KOPT-K1 (cell line): ENCODE measurements at regions not wholly inside any gene's neighbourhood (a gene's known extent, or its start where the extent isn't known, plus 50 kb on each side); places are given as distances from the start of the nearest gene placed in this dataset.

Experiments
- H3K27ac ChIP-seq: fragments of 200-600 bp; sonication (generic); 2 replicates; pipeline ENCODE4 v1.5.1; 2016; ENCODE audit warnings: antibody characterized with exemption, mild to moderate bottlenecking, low read depth, low read length; ENCODE audit not compliant: poor library complexity, severe bottlenecking
- H3K36me3 ChIP-seq: fragments of 200-600 bp; sonication (generic); 2 replicates; pipeline ENCODE4 v1.5.1; 2017; ENCODE audit warnings: antibody characterized with exemption, mild to moderate bottlenecking, low read length, moderate library complexity; ENCODE audit not compliant: insufficient read depth
- H3K9me3 ChIP-seq: fragments of 200-600 bp; sonication (generic); 2 replicates; pipeline ENCODE4 v1.5.1; 2017; ENCODE audit warnings: antibody characterized with exemption, low read length, mild to moderate bottlenecking; ENCODE audit not compliant: insufficient read depth, poor library complexity, severe bottlenecking

DNA sequence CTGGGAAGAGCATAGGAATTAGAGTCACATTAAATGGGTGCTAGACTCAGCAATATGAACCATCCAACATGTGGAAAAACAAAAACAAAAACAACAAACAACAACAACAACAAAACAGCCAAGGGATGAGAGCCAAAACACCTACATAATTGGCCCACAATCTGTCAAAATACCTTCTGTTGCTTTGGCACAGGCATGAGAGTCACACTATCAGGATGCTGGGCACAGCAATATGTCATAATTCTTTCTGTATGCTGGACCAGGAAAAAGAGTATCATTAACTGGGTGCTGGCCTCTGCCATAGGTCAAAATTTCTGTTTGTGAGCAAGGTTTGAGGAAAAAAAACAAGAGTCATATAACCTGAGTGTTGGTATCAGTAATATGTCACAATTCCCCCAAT lies 979.1 kb upstream of the TSPY4 start:
- Histone ChIP-seq H3K36me3 (no peaks in the 10 kb centered on the region), H3K9me3 (no peaks in the 10 kb centered on the region), H3K27ac (no peak overlapping the region)

DNA sequence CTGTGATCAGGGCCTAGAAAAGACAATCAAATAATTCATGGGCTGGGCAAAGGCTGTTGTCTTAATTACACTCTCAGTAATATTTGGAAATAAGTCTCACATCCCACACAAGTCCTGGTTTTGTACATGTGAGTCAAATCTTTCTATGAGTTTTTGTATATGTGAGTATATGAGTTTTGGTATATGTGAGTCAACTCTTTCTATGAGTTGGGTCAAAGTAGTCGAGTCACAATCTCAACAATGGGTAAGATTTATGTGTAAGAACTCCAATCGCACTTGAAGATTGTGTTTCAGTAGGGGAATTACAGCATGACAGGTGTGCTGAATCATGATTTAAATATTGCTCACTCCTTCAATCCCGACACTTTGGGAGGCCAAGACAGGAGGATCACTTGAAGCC lies 975.5 kb upstream of the TSPY4 start:
- no peaks in the 10 kb centered on the region for H3K36me3 ChIP-seq
- H3K9me3 ChIP-seq: no peaks in the 10 kb centered on the region
- H3K27ac ChIP-seq: no peak overlapping the region

DNA sequence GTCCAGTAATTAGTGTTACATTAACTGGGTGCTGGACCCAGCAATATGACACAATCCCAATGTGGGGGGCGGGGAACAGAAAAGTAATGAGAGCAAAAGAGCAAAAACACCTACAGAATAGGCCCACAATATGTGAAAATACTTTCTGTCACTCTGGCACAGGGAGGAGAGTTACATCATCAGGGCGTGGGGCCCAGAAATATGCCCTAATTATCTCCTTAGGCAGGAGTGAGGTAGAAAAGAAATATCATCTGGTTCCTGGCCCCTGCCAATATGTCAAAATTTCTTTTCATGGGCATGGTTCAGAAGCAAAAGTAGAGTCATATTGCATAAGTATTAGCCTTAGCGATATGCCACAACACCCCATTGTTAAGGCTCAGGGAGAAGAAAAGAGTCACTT lies 959.8 kb upstream of the TSPY4 start:
- H3K9me3 ChIP-seq: no peaks in the 10 kb centered on the region
- H3K27ac ChIP-seq: no peak overlapping the region
- H3K36me3 ChIP-seq: no peaks in the 10 kb centered on the region

DNA sequence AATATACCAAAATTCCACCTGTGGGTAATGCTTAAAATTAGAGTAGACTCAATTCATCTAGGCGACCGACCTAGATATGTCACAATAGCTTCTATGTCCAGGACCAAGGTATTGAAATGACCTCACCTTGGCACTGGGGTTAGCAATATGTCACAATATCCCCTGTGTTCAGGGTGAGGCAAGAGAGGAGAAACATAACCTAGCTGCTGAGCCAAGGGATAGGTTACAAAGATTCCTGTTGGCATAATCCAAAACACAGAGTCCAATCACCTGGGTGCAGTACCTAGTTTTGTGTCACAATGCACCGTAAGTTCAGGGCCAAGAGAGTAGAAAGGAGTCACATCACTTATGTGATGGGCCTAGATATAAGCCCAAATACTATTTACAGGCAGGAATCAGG lies 957.5 kb upstream of the TSPY4 start:
- H3K9me3 ChIP-seq: no peaks in the 10 kb centered on the region
- no peak overlapping the region for H3K27ac ChIP-seq
- no peaks in the 10 kb centered on the region for H3K36me3 ChIP-seq

DNA sequence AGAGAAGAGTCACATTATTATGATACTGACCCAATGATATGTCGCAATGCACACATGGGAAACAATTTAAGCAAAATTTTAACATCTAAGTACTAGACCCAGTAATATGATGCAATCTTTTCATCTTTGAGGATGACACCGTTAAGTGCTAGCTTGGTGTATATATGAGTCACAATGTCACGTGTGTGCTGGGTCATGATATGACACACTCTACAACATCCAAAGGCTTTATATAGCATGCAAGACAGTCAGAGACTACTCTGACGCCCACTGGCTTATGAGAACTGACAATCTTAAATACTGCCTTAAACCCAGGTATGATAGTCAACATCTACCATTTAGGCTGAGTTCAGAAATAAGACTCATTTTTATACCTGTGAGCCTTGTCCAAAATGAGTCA lies 955.8 kb upstream of the TSPY4 start:
- H3K9me3 ChIP-seq: no peaks in the 10 kb centered on the region
- no peak overlapping the region for H3K27ac ChIP-seq
- H3K36me3 ChIP-seq: no peaks in the 10 kb centered on the region

DNA sequence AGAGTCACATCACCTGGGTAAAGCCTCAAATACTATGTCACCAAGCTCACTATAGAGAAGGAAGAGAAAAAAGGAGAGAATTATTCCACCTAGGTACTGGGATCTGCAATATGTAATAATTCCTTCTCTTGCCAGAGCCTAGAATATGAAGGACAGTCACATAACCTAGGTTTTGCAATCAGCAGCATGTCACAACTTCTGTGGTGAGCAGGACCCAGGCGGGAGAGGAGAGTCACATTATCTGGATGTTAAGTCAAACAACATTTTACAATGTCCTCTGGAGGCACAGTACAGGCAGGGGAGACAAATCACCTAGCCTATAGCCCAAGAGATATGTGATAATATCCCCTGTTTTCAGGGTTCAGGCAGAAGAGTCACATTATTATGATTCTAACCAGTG lies 951.2 kb upstream of the TSPY4 start:
- Histone ChIP-seq H3K27ac (no peak overlapping the region), H3K9me3 (no peaks in the 10 kb centered on the region), H3K36me3 (no peaks in the 10 kb centered on the region)

DNA sequence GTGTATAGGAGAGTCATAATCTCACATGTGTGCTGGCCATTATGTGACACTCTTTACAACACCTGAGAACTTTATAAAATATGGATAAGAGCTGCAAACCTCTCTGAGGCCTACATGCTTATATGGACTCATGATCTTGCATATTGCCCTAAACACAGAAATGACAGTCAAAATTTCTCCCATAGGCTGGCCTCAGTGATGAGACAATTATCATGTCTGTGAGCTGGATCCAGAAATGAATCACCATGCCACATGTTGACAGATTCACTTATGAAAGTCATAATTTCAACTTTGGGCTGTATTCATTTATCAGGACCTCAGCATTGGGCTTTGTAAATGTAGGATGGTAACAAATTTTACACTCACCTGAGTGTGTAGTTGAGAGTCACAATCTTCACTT lies 948.8 kb upstream of the TSPY4 start:
- H3K36me3 ChIP-seq: no peaks in the 10 kb centered on the region
- no peaks in the 10 kb centered on the region for H3K9me3 ChIP-seq
- H3K27ac ChIP-seq: no peak overlapping the region

DNA sequence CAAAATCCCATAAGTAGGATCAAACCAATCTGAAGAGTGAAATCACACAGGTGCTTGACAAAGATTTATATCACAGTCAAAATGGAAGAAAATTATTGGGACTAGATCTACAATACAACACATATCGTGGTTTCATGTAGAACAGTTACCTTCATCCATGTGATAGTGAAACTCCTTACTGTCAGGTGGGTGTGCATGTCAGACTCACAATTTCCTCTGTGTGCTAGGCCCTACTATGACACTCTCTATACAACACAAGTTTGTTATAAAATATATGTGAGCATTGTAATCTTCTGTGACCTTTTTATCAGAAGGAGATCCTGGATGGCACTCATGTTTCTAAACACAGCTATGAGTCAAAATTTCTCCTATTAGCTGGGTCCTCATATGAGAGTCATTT lies 947.0 kb upstream of the TSPY4 start:
- no peak overlapping the region for H3K27ac ChIP-seq
- H3K9me3 ChIP-seq: no peaks in the 10 kb centered on the region
- H3K36me3 ChIP-seq: no peaks in the 10 kb centered on the region

DNA sequence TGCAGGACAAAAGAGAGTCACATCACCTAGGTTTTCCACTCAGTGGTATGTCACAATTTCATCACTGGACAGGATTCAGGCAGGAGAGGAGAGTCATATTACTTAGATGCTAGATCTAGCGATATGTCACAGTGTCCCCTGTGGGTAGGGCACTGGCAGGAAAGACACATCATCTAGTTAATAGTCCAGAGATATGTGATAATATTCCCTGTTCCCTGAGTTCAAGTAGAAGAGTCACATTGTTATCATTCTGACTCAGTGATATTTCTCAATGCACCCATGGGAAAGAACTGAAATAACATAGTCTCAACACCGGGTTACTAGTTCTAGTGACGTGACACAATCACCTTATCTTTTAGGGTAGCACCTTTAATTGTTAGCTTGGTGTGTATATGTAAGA lies 944.0 kb upstream of the TSPY4 start:
- Histone ChIP-seq H3K9me3 (no peaks in the 10 kb centered on the region), H3K36me3 (no peaks in the 10 kb centered on the region), H3K27ac (no peak overlapping the region)

DNA sequence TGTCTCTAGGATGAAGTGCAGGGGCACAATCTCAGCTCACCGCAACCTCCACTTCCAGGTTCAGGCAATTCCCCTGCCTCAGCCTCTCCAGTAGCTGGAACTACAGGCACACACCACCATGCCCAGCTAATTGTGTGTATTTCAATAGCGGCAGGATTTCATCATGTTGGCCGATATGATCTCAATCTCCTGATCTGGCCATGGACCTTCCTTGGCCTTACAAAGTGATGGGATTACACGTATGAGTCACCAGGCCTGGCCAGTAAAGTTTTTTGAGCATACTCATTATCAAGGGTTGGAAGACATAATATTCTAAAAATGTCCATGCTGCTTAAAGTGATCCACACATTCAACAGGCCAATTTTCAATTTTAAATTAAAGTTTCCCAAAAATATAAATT lies 914.4 kb upstream of the TSPY4 start:
- peaks cover 6% of the 10 kb centered on the region for H3K9me3 ChIP-seq
- H3K36me3 ChIP-seq: no peaks in the 10 kb centered on the region

DNA sequence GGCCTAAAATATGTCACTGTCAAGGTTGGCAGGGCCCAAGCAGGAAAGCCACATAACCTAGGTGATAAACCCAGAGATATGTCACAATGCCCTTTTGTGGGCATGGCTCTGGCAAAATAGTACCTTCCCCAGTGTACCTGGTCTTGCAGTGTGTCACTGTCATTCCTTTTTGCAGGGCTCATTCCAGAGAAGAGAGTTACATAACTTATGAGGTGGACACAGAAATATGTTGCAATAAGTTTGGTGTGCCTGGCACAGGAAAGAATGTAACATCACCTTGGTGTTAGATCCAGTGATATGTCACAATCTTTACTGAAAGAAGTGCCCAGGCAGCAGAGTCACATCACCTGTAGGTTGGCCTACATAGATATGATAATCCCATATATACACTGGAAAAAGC lies 910.8 kb upstream of the TSPY4 start:
- no peak overlapping the region for H3K27ac ChIP-seq
- peaks cover 3% of the 10 kb centered on the region for H3K9me3 ChIP-seq
- H3K36me3 ChIP-seq: no peaks in the 10 kb centered on the region

More for the DNA sequence above, 914.4 kb upstream of the TSPY4 start:
- no peak overlapping the region for H3K27ac ChIP-seq

DNA sequence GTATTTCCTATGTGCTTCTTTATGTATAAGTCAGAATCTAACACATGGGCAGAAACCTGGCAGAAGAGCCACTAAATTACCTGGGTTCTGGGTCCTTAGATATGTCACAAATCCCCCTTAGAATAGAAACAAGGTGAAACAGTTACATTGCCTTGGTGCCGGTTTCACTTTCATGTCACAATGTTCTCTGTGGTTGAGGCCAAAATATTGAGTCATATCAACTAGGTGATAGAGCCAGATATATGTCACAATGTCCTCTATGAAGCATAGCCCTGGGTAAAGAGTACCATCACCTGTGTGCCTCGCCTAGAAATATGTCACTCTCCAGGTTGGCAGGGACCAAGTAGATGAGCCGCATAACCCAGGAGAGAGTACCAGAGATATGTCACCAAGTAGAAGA lies 899.8 kb upstream of the TSPY4 start:
- H3K36me3 ChIP-seq: no peaks in the 10 kb centered on the region
- no peak overlapping the region for H3K27ac ChIP-seq
- H3K9me3 ChIP-seq: no peaks in the 10 kb centered on the region

DNA sequence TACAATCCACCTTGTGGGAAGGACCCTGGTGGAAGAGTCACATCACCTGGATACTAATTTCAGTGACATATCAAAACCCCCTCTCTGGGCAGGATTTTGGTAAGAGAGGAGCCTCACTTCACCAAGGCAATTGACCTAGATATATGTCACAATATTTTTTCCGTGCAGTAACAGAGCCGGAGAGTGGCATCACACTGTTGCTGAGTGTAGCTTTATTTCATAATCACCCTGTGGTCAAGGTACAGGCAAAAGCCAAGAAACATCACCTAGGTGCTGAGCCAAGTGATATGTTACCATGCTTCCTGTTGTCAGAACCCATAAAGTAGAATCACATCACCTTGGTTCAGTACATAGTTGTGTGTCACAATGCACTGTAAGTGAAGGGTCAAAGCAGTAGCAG lies 895.2 kb upstream of the TSPY4 start:
- no peaks in the 10 kb centered on the region for H3K9me3 ChIP-seq
- H3K27ac ChIP-seq: no peak overlapping the region
- no peaks in the 10 kb centered on the region for H3K36me3 ChIP-seq

DNA sequence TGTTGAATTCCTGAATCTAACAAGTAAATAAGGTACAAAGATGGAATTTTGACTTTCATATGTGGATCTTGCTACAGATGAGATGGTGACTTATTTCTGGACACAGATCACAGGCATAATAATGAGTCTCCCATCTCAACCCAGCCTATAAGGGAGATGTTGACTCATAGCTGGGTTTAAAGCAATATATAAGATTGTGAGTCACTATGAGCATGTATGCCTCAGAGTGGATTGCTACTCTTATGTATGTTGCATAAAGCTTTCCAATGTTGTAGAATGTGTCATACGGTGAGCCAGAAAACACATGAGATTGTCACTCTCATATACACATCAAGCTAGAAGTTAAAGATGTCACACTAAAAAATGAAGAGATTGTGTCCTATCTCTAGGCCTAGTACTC lies 884.3 kb upstream of the TSPY4 start:
- Histone ChIP-seq H3K27ac (no peak overlapping the region), H3K36me3 (no peaks in the 10 kb centered on the region)

DNA sequence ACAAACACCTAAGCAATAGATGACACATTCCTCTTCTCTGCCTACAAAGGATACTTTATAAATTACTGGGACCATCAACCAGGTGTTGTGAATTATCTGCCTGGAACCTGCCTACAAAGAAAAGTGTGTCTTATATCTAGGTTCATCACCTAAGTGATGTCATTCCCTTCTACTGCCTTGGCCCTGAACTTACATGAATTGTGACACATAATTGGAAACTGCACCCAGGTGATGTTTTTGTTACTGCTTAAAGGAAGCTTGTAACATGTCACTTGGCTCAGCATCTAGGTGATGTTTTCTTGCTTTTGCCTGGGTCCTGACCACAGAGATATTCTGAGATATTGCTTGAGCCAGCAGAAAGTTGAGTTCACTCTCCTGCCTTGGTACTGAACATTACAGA lies 870.5 kb upstream of the TSPY4 start:
- Histone ChIP-seq H3K36me3 (no peaks in the 10 kb centered on the region), H3K27ac (no peak overlapping the region), H3K9me3 (no peaks in the 10 kb centered on the region)

More for the DNA sequence above, 884.3 kb upstream of the TSPY4 start:
- H3K9me3 ChIP-seq: no peaks in the 10 kb centered on the region

DNA sequence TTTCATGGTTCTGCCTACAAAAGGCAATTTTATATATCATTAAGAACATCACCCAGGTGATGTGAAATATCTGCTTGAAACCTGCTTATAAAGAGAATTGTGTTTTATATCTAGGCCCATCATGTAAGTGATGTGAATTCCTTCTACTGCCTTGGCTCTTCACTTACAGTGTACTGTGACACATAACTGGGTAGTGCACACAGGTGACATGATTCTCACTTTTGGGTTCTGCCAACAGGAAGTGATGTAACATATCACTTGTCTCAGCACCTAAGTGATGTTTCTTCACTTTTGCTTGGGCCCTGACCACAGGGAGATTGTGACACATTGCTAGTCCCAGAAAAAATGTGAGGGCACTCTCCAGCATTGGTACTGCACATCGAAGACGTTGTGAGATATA lies 867.0 kb upstream of the TSPY4 start:
- no peak overlapping the region for H3K27ac ChIP-seq
- H3K9me3 ChIP-seq: no peaks in the 10 kb centered on the region
- H3K36me3 ChIP-seq: no peaks in the 10 kb centered on the region

DNA sequence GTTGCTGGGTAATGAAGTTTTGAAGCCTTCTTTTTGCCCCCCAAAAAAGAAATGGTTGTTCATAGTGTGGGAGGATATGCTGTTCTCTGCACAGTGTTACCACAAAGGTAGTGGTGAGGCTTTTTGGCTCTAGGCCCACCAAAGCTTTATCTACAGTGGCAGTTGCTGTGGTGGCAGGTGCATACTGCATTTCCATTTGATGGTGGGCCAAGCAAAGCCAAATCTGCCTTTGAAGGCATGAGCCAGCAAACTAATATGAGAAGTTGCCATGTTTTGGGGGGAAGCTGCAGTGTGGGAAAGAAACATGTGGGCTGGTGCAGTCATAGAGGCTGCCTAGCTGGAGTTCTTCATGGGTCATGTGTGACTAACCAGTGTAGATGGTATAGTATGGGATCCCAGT lies 858.1 kb upstream of the TSPY4 start:
- Histone ChIP-seq H3K9me3 (peaks cover 18% of the 10 kb centered on the region), H3K36me3 (no peaks in the 10 kb centered on the region), H3K27ac (peak overlapping the region; percentile 95)
